Lung (tissue), 11 donors: ENCODE measurements at regions not wholly inside any gene's neighbourhood (a gene's known extent, or its start where the extent isn't known, plus 50 kb on each side); places are given as distances from the start of the nearest gene placed in this dataset.

Source experiments
- ATAC-seq: fragments of 200-7000 bp; cut with Tn5 transposase; one replicate; pipeline ENCODE4 v1.9.1; 2020; ENCODE audit warnings: moderate number of reproducible peaks; ENCODE audit not compliant: insufficient read depth, low FRiP score
- DNase-seq, 3 donors: peaks; one replicate each; pipeline ENCODE4 v3.0.0-alpha.2; 2013 to 2017
- H3K27ac ChIP-seq, 2 donors: one replicate each; pipeline ENCODE4 v1.5.1; 2013; ENCODE audit warnings: mild to moderate bottlenecking in 2 of 2, moderate library complexity in 2 of 2, control low read depth in 1 of 2, inconsistent platforms in 1 of 2, low read depth in 1 of 2, low read length in 1 of 2
- H3K27me3 ChIP-seq, 3 donors: one replicate each; pipeline ENCODE4 v1.5.1; 2013; ENCODE audit warnings: low read length in 2 of 3; ENCODE audit not compliant: control insufficient read depth in 3 of 3, insufficient read depth in 3 of 3
- H3K36me3 ChIP-seq, 4 donors: one replicate each; pipeline ENCODE4 v1.5.1; 2013; ENCODE audit warnings: low read length in 4 of 4, mild to moderate bottlenecking in 1 of 4, moderate library complexity in 1 of 4; ENCODE audit not compliant: control insufficient read depth in 4 of 4, insufficient read depth in 4 of 4
- H3K4me1 ChIP-seq, 5 donors: one replicate each; pipeline ENCODE4 v1.5.1; 2013; ENCODE audit warnings: low read length in 5 of 5, mild to moderate bottlenecking in 2 of 5, moderate library complexity in 1 of 5; ENCODE audit not compliant: control insufficient read depth in 5 of 5, insufficient read depth in 5 of 5
- H3K4me3 ChIP-seq: one replicate; pipeline ENCODE4 v1.5.1; 2013; ENCODE audit warnings: mild to moderate bottlenecking, control low read depth, moderate library complexity
- H3K9ac ChIP-seq, 2 donors: one replicate each; pipeline ENCODE4 v1.5.1; 2013; ENCODE audit warnings: low read length in 2 of 2, control low read depth in 1 of 2; ENCODE audit not compliant: insufficient read depth in 1 of 2
- H3K9me3 ChIP-seq, 4 donors: one replicate each; pipeline ENCODE4 v1.5.1; 2013; ENCODE audit warnings: low read length in 3 of 4, mild to moderate bottlenecking in 1 of 4, moderate library complexity in 1 of 4; ENCODE audit not compliant: control insufficient read depth in 4 of 4, insufficient read depth in 3 of 4
- WGBS, 2 donors: extraction: QIAGEN DNeasy Blood & Tissue Kit; methylation state at CpG; one replicate each; pipeline ENCODE4 v1.1.7; 2013; 5-methylcytosine and 5-hydroxymethylcytosine counted together
- TF ChIP-seq, protein P1 (sequence below): IDR thresholded peaks from 2 replicates; pipeline ENCODE4 v1.5.1; 2012; ENCODE audit warnings: mild to moderate bottlenecking; ENCODE audit errors: control extremely low read depth, extremely low read depth
- donor health status: control.
- donor health status: control.
- donor health status: Bipolar disorder and iron deficiency.
- donor health status: healthy.
- donor health status: DM: yes; HTN: yes; CAD: no.

GRCh38 chr3:124235446-124235845, 243.5 kb upstream of the ROPN1 start:
- TF ChIP-seq, protein P1, sequence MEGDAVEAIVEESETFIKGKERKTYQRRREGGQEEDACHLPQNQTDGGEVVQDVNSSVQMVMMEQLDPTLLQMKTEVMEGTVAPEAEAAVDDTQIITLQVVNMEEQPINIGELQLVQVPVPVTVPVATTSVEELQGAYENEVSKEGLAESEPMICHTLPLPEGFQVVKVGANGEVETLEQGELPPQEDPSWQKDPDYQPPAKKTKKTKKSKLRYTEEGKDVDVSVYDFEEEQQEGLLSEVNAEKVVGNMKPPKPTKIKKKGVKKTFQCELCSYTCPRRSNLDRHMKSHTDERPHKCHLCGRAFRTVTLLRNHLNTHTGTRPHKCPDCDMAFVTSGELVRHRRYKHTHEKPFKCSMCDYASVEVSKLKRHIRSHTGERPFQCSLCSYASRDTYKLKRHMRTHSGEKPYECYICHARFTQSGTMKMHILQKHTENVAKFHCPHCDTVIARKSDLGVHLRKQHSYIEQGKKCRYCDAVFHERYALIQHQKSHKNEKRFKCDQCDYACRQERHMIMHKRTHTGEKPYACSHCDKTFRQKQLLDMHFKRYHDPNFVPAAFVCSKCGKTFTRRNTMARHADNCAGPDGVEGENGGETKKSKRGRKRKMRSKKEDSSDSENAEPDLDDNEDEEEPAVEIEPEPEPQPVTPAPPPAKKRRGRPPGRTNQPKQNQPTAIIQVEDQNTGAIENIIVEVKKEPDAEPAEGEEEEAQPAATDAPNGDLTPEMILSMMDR = no peak
- H3K9ac ChIP-seq = no peak overlapping the region
- no peaks in the 10 kb centered on the region for H3K4me1 ChIP-seq
- H3K27ac ChIP-seq = peak overlapping the region in 1 of 2 donors; percentile 69
- no peaks in the 10 kb centered on the region for H3K9me3 ChIP-seq
- ATAC-seq = no peak
- peaks cover 0 to 6% (median 0%) of the 10 kb centered on the region in 4 donors for H3K36me3 ChIP-seq
- DNase-seq = no peak
- H3K27me3 ChIP-seq = no peaks in the 10 kb centered on the region
- WGBS, 2 donors = 96% methylated on average over 6 of the region's 6 CpGs
- no peak overlapping the region for H3K4me3 ChIP-seq

- Histone ChIP-seq H3K9ac (no peak overlapping the region), H3K9me3 (no peaks in the 10 kb centered on the region), H3K27ac (peak overlapping the region in 1 of 2 donors; percentile 24), H3K4me1 (peaks cover 0 to 8% (median 0%) of the 10 kb centered on the region in 5 donors), H3K36me3 (peaks cover 0 to 3% (median 0%) of the 10 kb centered on the region in 4 donors), H3K4me3 (no peak overlapping the region), H3K27me3 (no peaks in the 10 kb centered on the region)
- TF ChIP-seq, protein P1 = no peak
- WGBS, 2 donors = 96 to 97% methylated on average over 5 of the region's 5 CpGs
- ATAC-seq = no peak
- no peak for DNase-seq
Observed at GRCh38 chr3:124243177-124243859, 251.4 kb upstream of the ROPN1 start.

- Histone ChIP-seq H3K4me3 (no peak overlapping the region), H3K4me1 (peaks cover 0 to 17% (median 5%) of the 10 kb centered on the region in 5 donors), H3K27me3 (no peaks in the 10 kb centered on the region), H3K27ac (peak overlapping the region in 1 of 2 donors; percentile 51), H3K9me3 (no peaks in the 10 kb centered on the region), H3K9ac (no peak overlapping the region), H3K36me3 (no peaks in the 10 kb centered on the region)
- WGBS, 2 donors = 91 to 97% methylated on average over 1 of the region's 1 CpG
- no peak for ATAC-seq
- DNase-seq = no peak
- TF ChIP-seq, protein P1 = no peak
Observed at GRCh38 chr3:124246376-124246775, 254.5 kb upstream of the ROPN1 start.
